Smooth muscle cell (in vitro differentiated cells): ENCODE measurements at regions not wholly inside any gene's neighbourhood (a gene's known extent, or its start where the extent isn't known, plus 50 kb on each side); places are given as distances from the start of the nearest gene placed in this dataset.

ENCODE experiments used
- DNase-seq: peaks from one replicate; lab custom pipeline; 2025; ENCODE audit not compliant: unreplicated experiment; lab: John Stamatoyannopoulos, UW
- H2AFZ ChIP-seq: fragments of 200-600 bp; sonication (generic); 2 replicates; pipeline ENCODE4 v1.6.0; 2016; ENCODE audit warnings: antibody characterized with exemption, low read depth, mild to moderate bottlenecking
- H3F3A ChIP-seq: fragments of 200-600 bp; sonication (generic); 2 replicates; pipeline ENCODE4 v1.6.0; 2017; ENCODE audit warnings: antibody characterized with exemption, low read depth
- H3K27ac ChIP-seq: fragments of 200-600 bp; sonication (generic); 2 replicates; pipeline ENCODE4 v1.5.1; 2016; ENCODE audit warnings: low read depth, mild to moderate bottlenecking
- H3K27me3 ChIP-seq: fragments of 200-600 bp; sonication (generic); 2 replicates; pipeline ENCODE4 v1.6.1; 2016; ENCODE audit warnings: low read depth, mild to moderate bottlenecking
- H3K36me3 ChIP-seq: fragments of 200-600 bp; sonication (generic); 2 replicates; pipeline ENCODE4 v1.5.1; 2016; ENCODE audit warnings: low read depth
- H3K4me1 ChIP-seq: fragments of 200-600 bp; sonication (generic); 2 replicates; pipeline ENCODE4 v1.5.1; 2016; ENCODE audit warnings: low read depth
- H3K4me2 ChIP-seq: fragments of 200-600 bp; sonication (generic); 2 replicates; pipeline ENCODE4 v1.6.0; 2016; ENCODE audit warnings: mild to moderate bottlenecking
- H3K4me3 ChIP-seq: fragments of 200-600 bp; sonication (generic); 2 replicates; pipeline ENCODE4 v1.5.1; 2016; ENCODE audit warnings: mild to moderate bottlenecking
- H3K79me2 ChIP-seq: fragments of 200-600 bp; sonication (generic); 2 replicates; pipeline ENCODE4 v1.6.0; 2016; ENCODE audit warnings: low read depth, mild to moderate bottlenecking
- H3K9ac ChIP-seq: fragments of 200-600 bp; sonication (generic); 2 replicates; pipeline ENCODE4 v1.6.0; 2016; ENCODE audit warnings: low read depth
- H3K9me3 ChIP-seq: fragments of 200-600 bp; sonication (generic); replicated peaks from 2 replicates; pipeline ENCODE4 v1.5.1; 2016; ENCODE audit warnings: low read depth
- H4K20me1 ChIP-seq: fragments of 200-600 bp; sonication (generic); 2 replicates; pipeline ENCODE4 v1.6.0; 2016; ENCODE audit warnings: low read depth
- WGBS: methylation state at CpG from one replicate; pipeline ENCODE4 v1.1.7; 2016; ENCODE audit warnings: low lambda C conversion rate; 5-methylcytosine and 5-hydroxymethylcytosine counted together
- TF ChIP-seq, protein P1 (sequence below): fragments of 200-600 bp; sonication (generic); IDR thresholded peaks from 2 replicates; pipeline ENCODE4 v1.5.1; 2017; ENCODE audit warnings: borderline replicate concordance, mild to moderate bottlenecking, antibody characterized with exemption; ENCODE audit not compliant: insufficient read depth, poor library complexity, severe bottlenecking

DNA sequence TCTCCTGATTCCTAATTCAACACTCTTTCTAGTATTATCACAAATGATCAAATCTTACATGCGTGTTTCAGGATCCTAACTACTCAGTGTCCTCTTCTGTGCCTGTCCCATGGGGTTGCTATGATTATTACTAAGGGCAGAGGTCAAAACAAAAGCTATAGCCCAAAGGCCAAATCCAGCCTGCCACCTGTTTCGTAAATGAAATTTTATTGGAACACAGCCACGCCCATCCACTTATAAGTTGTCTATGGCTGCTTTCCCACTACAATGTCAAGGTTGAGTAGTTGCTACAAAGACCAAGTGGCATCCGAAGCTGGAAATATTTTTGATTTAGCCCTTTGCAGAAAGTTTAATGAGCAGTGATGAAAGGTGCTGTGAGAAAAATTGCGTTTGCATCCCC lies 336.6 kb downstream of the TMEM114 start:
- 85% methylated on average over 5 of the region's 5 CpGs for WGBS
- H3K9ac ChIP-seq = no peak overlapping the region

DNA sequence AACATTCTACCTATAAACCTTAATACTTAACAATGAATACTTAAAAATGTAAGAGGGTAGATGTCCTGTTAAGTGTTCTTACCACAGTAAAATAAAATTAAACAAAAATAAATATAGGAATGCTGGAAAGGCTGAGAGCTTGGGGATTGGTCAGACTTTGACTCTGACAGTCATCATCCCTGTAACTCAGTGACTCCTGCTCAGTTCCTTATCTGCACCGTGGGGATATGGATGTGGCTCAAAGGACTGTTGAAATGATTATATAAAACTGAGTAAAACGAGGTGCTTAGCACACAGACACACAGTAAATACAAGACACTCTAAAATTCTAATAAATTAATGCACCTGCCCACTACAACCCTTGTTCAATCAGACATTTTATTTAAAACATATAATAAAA lies 338.6 kb downstream of the TMEM114 start:
- H3K9ac ChIP-seq = no peak overlapping the region
- no peak for DNase-seq
- WGBS = 45% methylated on average over 2 of the region's 2 CpGs

More for the DNA sequence above, 336.6 kb downstream of the TMEM114 start:
- no peak overlapping the region for H2AFZ ChIP-seq
- H3K27me3 ChIP-seq = no peaks in the 10 kb centered on the region
- H3K27ac ChIP-seq = no peak overlapping the region
- no peaks in the 10 kb centered on the region for H3K4me1 ChIP-seq
- no peaks in the 10 kb centered on the region for H4K20me1 ChIP-seq
- no peak overlapping the region for H3K4me3 ChIP-seq
- H3K36me3 ChIP-seq = no peaks in the 10 kb centered on the region
- H3K9me3 ChIP-seq = no peaks in the 10 kb centered on the region
- H3K79me2 ChIP-seq = no peaks in the 10 kb centered on the region
- TF ChIP-seq, protein P1, sequence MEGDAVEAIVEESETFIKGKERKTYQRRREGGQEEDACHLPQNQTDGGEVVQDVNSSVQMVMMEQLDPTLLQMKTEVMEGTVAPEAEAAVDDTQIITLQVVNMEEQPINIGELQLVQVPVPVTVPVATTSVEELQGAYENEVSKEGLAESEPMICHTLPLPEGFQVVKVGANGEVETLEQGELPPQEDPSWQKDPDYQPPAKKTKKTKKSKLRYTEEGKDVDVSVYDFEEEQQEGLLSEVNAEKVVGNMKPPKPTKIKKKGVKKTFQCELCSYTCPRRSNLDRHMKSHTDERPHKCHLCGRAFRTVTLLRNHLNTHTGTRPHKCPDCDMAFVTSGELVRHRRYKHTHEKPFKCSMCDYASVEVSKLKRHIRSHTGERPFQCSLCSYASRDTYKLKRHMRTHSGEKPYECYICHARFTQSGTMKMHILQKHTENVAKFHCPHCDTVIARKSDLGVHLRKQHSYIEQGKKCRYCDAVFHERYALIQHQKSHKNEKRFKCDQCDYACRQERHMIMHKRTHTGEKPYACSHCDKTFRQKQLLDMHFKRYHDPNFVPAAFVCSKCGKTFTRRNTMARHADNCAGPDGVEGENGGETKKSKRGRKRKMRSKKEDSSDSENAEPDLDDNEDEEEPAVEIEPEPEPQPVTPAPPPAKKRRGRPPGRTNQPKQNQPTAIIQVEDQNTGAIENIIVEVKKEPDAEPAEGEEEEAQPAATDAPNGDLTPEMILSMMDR = no peak
- H3K4me2 ChIP-seq = no peak overlapping the region
- no peak for DNase-seq
- no peaks in the 10 kb centered on the region for H3F3A ChIP-seq

DNA sequence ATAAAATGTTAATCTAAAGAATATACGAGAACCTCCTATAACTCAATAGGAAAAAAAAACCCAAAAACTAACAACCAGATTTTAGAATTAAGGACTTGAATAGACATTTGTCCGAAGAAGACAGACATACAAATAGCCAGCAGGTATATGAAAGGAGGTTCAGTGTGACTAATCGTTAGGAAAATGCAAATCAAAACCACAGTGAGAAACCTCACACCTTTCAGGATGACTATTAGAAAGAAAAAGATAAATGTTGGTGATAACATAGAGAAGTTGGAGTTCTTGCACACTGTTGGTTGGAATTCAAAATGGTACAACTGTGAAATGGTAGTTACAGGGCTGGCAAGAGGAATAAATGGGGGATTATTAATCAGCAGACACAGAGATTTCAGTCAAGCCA lies 339.0 kb downstream of the TMEM114 start:
- H3K36me3 ChIP-seq = no peaks in the 10 kb centered on the region
- H3K27ac ChIP-seq = no peak overlapping the region
- 83% methylated on average over 3 of the region's 3 CpGs for WGBS
- H3K4me3 ChIP-seq = no peak overlapping the region
- H3K4me1 ChIP-seq = no peaks in the 10 kb centered on the region
- no peak overlapping the region for H3K4me2 ChIP-seq
- H3F3A ChIP-seq = no peaks in the 10 kb centered on the region
- H3K9ac ChIP-seq = no peak overlapping the region
- no peaks in the 10 kb centered on the region for H4K20me1 ChIP-seq
- no peaks in the 10 kb centered on the region for H3K9me3 ChIP-seq
- no peak overlapping the region for H2AFZ ChIP-seq
- no peaks in the 10 kb centered on the region for H3K79me2 ChIP-seq
- TF ChIP-seq, protein P1 = no peak
- H3K27me3 ChIP-seq = no peaks in the 10 kb centered on the region
- DNase-seq = no peak

More for the DNA sequence above, 338.6 kb downstream of the TMEM114 start:
- Histone ChIP-seq H3K9me3 (no peaks in the 10 kb centered on the region), H3K4me1 (no peaks in the 10 kb centered on the region), H3K36me3 (no peaks in the 10 kb centered on the region), H4K20me1 (no peaks in the 10 kb centered on the region), H3K79me2 (no peaks in the 10 kb centered on the region), H3K27me3 (no peaks in the 10 kb centered on the region), H3F3A (no peaks in the 10 kb centered on the region), H2AFZ (no peak overlapping the region), H3K27ac (no peak overlapping the region), H3K4me3 (no peak overlapping the region), H3K4me2 (no peak overlapping the region)
- TF ChIP-seq, protein P1 = no peak

DNA sequence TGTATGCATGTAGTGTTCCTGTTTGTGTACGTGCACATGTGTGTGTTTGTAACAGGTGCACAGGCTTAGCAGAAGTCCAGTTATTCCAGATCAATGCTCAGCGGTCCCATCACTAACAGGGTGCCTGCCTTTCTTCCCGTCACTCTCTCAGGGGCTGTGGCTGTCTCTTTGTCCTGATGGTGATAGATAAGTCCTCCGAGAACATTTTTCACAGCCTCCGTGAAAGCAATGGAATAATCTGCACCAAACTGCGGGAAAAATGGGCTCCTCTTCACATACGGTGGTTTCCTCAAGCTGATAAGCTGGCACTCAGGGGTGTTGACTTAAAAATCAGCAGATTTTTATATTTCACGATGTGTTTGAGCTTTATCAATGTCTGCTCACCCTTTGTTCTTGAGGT lies 342.3 kb downstream of the TMEM114 start:
- H3K36me3 ChIP-seq = no peaks in the 10 kb centered on the region
- WGBS = 73% methylated on average over 8 of the region's 8 CpGs
- H2AFZ ChIP-seq = no peak overlapping the region
- TF ChIP-seq, protein P1 = no peak
- no peaks in the 10 kb centered on the region for H3K9me3 ChIP-seq
- no peak overlapping the region for H3K4me2 ChIP-seq
- no peaks in the 10 kb centered on the region for H3K27me3 ChIP-seq
- no peaks in the 10 kb centered on the region for H3F3A ChIP-seq
- H3K4me3 ChIP-seq = no peak overlapping the region
- H4K20me1 ChIP-seq = no peaks in the 10 kb centered on the region
- no peak for DNase-seq
- no peak overlapping the region for H3K27ac ChIP-seq
- H3K79me2 ChIP-seq = no peaks in the 10 kb centered on the region
- no peaks in the 10 kb centered on the region for H3K4me1 ChIP-seq
- no peak overlapping the region for H3K9ac ChIP-seq
